ENCODE measurements at regions not wholly inside any gene's neighbourhood (a gene's known extent, or its start where the extent isn't known, plus 50 kb on each side); places are given as distances from the start of the nearest gene placed in this dataset.

DNA sequence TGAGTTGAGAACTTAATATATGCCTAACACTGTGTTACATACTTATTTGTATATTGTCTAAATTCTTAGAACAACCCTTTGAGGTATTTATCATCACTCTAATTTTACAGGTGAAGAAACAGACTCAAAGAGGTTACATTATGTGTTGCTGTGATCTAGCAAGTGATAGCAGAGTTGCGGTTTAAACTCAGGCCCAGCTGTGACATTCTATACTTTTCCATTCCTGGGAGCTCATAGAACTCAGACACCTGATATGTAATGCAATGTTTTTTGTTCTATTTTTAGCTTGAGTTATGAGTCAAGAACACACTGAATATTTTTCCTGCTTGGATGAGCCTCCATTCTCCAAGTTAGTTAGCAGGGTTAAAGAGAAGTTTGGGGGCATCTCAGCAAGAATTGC lies 449.7 kb upstream of the DDI1 start:
- TF ChIP-seq TAF1 (IDR thresholded peaks at IDR 0.05; ENCODE audit: low read depth) (no peak), MXI1 (conservative IDR thresholded peaks at IDR 0.05; ENCODE audit: poor library complexity, severe bottlenecking) (no peak), EZH2 (IDR thresholded peaks at IDR 0.05; ENCODE audit: borderline replicate concordance, insufficient read depth, low read length, poor library complexity, severe bottlenecking) (no peak), EP300 (conservative IDR thresholded peaks at IDR 0.05; ENCODE audit: poor library complexity, severe bottlenecking) (no peak)
- TF ChIP-seq, protein P1, sequence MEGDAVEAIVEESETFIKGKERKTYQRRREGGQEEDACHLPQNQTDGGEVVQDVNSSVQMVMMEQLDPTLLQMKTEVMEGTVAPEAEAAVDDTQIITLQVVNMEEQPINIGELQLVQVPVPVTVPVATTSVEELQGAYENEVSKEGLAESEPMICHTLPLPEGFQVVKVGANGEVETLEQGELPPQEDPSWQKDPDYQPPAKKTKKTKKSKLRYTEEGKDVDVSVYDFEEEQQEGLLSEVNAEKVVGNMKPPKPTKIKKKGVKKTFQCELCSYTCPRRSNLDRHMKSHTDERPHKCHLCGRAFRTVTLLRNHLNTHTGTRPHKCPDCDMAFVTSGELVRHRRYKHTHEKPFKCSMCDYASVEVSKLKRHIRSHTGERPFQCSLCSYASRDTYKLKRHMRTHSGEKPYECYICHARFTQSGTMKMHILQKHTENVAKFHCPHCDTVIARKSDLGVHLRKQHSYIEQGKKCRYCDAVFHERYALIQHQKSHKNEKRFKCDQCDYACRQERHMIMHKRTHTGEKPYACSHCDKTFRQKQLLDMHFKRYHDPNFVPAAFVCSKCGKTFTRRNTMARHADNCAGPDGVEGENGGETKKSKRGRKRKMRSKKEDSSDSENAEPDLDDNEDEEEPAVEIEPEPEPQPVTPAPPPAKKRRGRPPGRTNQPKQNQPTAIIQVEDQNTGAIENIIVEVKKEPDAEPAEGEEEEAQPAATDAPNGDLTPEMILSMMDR (IDR thresholded peaks at IDR 0.05; ENCODE audit: poor library complexity, severe bottlenecking) = no peak
